ENCODE measurements at regions not wholly inside any gene's neighbourhood (a gene's known extent, or its start where the extent isn't known, plus 50 kb on each side); places are given as distances from the start of the nearest gene placed in this dataset.
"Not testable (repeated sequence)": the region's sequence is repeated elsewhere in the genome, so short reads cannot be mapped to it uniquely, and the experiment has no call there.

GRCh38 chr3:137110392-137110996 lies 152.7 kb downstream of the IL20RB start:
- Histone ChIP-seq H3K9ac (ENCODE audit: low read length in 5 of 5) (no peak overlapping the region), H3K36me3 (ENCODE audit: control insufficient read depth in 5 of 5, insufficient read depth in 5 of 5, low read length in 5 of 5) (no peaks in the 10 kb centered on the region), H3K9me3 (ENCODE audit: control insufficient read depth in 5 of 5, low read length in 5 of 5) (no peaks in the 10 kb centered on the region), H3K4me3 (ENCODE audit: low read depth in 1 of 5, low read length in 5 of 5) (no peak overlapping the region), H3K27me3 (ENCODE audit: control insufficient read depth in 5 of 5, insufficient read depth in 4 of 5, low read length in 5 of 5) (peaks cover 0 to 15% (median 5%) of the 10 kb centered on the region in 5 donors), H3K27ac (ENCODE audit: low read depth, low read length) (no peak overlapping the region), H3K4me1 (ENCODE audit: control insufficient read depth in 5 of 5, insufficient read depth in 5 of 5, low read length in 5 of 5) (peaks cover 0 to 5% (median 2%) of the 10 kb centered on the region in 5 donors)

GRCh38 chr3:137111497-137111896 lies 153.7 kb downstream of the IL20RB start:
- Histone ChIP-seq H3K9me3 (ENCODE audit: control insufficient read depth in 5 of 5, low read length in 5 of 5) (no peaks in the 10 kb centered on the region), H3K9ac (ENCODE audit: low read length in 5 of 5) (no peak overlapping the region), H3K4me1 (ENCODE audit: control insufficient read depth in 5 of 5, insufficient read depth in 5 of 5, low read length in 5 of 5) (no peaks in the 10 kb centered on the region), H3K27me3 (ENCODE audit: control insufficient read depth in 5 of 5, insufficient read depth in 4 of 5, low read length in 5 of 5) (peaks cover 0 to 15% (median 5%) of the 10 kb centered on the region in 5 donors), H3K27ac (ENCODE audit: low read depth, low read length) (no peak overlapping the region), H3K4me3 (ENCODE audit: low read depth in 1 of 5, low read length in 5 of 5) (no peak overlapping the region), H3K36me3 (ENCODE audit: control insufficient read depth in 5 of 5, insufficient read depth in 5 of 5, low read length in 5 of 5) (no peaks in the 10 kb centered on the region)

- Histone ChIP-seq H3K36me3 (ENCODE audit: control insufficient read depth in 5 of 5, insufficient read depth in 5 of 5, low read length in 5 of 5) (no peaks in the 10 kb centered on the region), H3K27me3 (ENCODE audit: control insufficient read depth in 5 of 5, insufficient read depth in 4 of 5, low read length in 5 of 5) (no peaks in the 10 kb centered on the region), H3K9me3 (ENCODE audit: control insufficient read depth in 5 of 5, low read length in 5 of 5) (no peaks in the 10 kb centered on the region), H3K27ac (ENCODE audit: low read depth, low read length) (no peak overlapping the region), H3K4me1 (ENCODE audit: control insufficient read depth in 5 of 5, insufficient read depth in 5 of 5, low read length in 5 of 5) (no peaks in the 10 kb centered on the region), H3K9ac (ENCODE audit: low read length in 5 of 5) (no peak overlapping the region), H3K4me3 (ENCODE audit: low read depth in 1 of 5, low read length in 5 of 5) (no peak overlapping the region)
Measured at GRCh38 chr3:137116619-137117018, 158.8 kb downstream of the IL20RB start.

GRCh38 chr3:137121704-137122314 lies 164.0 kb downstream of the IL20RB start:
- H3K36me3 ChIP-seq (ENCODE audit: control insufficient read depth in 5 of 5, insufficient read depth in 5 of 5, low read length in 5 of 5): no peaks in the 10 kb centered on the region
- no peaks in the 10 kb centered on the region for H3K9me3 ChIP-seq (ENCODE audit: control insufficient read depth in 5 of 5, low read length in 5 of 5)
- no peaks in the 10 kb centered on the region for H3K27me3 ChIP-seq (ENCODE audit: control insufficient read depth in 5 of 5, insufficient read depth in 4 of 5, low read length in 5 of 5)
- H3K9ac ChIP-seq (ENCODE audit: low read length in 5 of 5): no peak overlapping the region
- H3K27ac ChIP-seq (ENCODE audit: low read depth, low read length): no peak overlapping the region
- no peaks in the 10 kb centered on the region for H3K4me1 ChIP-seq (ENCODE audit: control insufficient read depth in 5 of 5, insufficient read depth in 5 of 5, low read length in 5 of 5)
- no peak overlapping the region for H3K4me3 ChIP-seq (ENCODE audit: low read depth in 1 of 5, low read length in 5 of 5)

GRCh38 chr3:137131081-137131480 lies 173.3 kb downstream of the IL20RB start:
- Histone ChIP-seq H3K36me3 (ENCODE audit: control insufficient read depth in 5 of 5, insufficient read depth in 5 of 5, low read length in 5 of 5) (no peaks in the 10 kb centered on the region), H3K4me3 (ENCODE audit: low read depth in 1 of 5, low read length in 5 of 5) (no peak overlapping the region), H3K27me3 (ENCODE audit: control insufficient read depth in 5 of 5, insufficient read depth in 4 of 5, low read length in 5 of 5) (peaks cover 0 to 5% (median 0%) of the 10 kb centered on the region in 5 donors), H3K4me1 (ENCODE audit: control insufficient read depth in 5 of 5, insufficient read depth in 5 of 5, low read length in 5 of 5) (no peaks in the 10 kb centered on the region), H3K27ac (ENCODE audit: low read depth, low read length) (no peak overlapping the region), H3K9me3 (ENCODE audit: control insufficient read depth in 5 of 5, low read length in 5 of 5) (no peaks in the 10 kb centered on the region), H3K9ac (ENCODE audit: low read length in 5 of 5) (no peak overlapping the region)

- Histone ChIP-seq H3K27ac (ENCODE audit: low read depth, low read length) (no peak overlapping the region), H3K4me3 (ENCODE audit: low read depth in 1 of 5, low read length in 5 of 5) (no peak overlapping the region), H3K27me3 (ENCODE audit: control insufficient read depth in 5 of 5, insufficient read depth in 4 of 5, low read length in 5 of 5) (peaks cover 0 to 5% (median 0%) of the 10 kb centered on the region in 5 donors), H3K36me3 (ENCODE audit: control insufficient read depth in 5 of 5, insufficient read depth in 5 of 5, low read length in 5 of 5) (no peaks in the 10 kb centered on the region), H3K9me3 (ENCODE audit: control insufficient read depth in 5 of 5, low read length in 5 of 5) (no peaks in the 10 kb centered on the region), H3K4me1 (ENCODE audit: control insufficient read depth in 5 of 5, insufficient read depth in 5 of 5, low read length in 5 of 5) (no peaks in the 10 kb centered on the region), H3K9ac (ENCODE audit: low read length in 5 of 5) (no peak overlapping the region)
Measured at GRCh38 chr3:137134431-137134830, 176.6 kb downstream of the IL20RB start.

GRCh38 chr3:137148406-137148805 lies 190.6 kb downstream of the IL20RB start:
- no peaks in the 10 kb centered on the region for H3K4me1 ChIP-seq (ENCODE audit: control insufficient read depth in 5 of 5, insufficient read depth in 5 of 5, low read length in 5 of 5)
- H3K27ac ChIP-seq (ENCODE audit: low read depth, low read length): no peak overlapping the region
- no peaks in the 10 kb centered on the region for H3K27me3 ChIP-seq (ENCODE audit: control insufficient read depth in 5 of 5, insufficient read depth in 4 of 5, low read length in 5 of 5)
- H3K4me3 ChIP-seq (ENCODE audit: low read depth in 1 of 5, low read length in 5 of 5): no peak overlapping the region
- H3K9ac ChIP-seq (ENCODE audit: low read length in 5 of 5): no peak overlapping the region
- no peaks in the 10 kb centered on the region for H3K9me3 ChIP-seq (ENCODE audit: control insufficient read depth in 5 of 5, low read length in 5 of 5)
- no peaks in the 10 kb centered on the region for H3K36me3 ChIP-seq (ENCODE audit: control insufficient read depth in 5 of 5, insufficient read depth in 5 of 5, low read length in 5 of 5)

GRCh38 chr3:137148917-137149316 lies 191.1 kb downstream of the IL20RB start:
- Histone ChIP-seq H3K4me3 (ENCODE audit: low read depth in 1 of 5, low read length in 5 of 5) (no peak overlapping the region), H3K36me3 (ENCODE audit: control insufficient read depth in 5 of 5, insufficient read depth in 5 of 5, low read length in 5 of 5) (no peaks in the 10 kb centered on the region), H3K9me3 (ENCODE audit: control insufficient read depth in 5 of 5, low read length in 5 of 5) (no peaks in the 10 kb centered on the region), H3K27me3 (ENCODE audit: control insufficient read depth in 5 of 5, insufficient read depth in 4 of 5, low read length in 5 of 5) (no peaks in the 10 kb centered on the region), H3K27ac (ENCODE audit: low read depth, low read length) (no peak overlapping the region), H3K4me1 (ENCODE audit: control insufficient read depth in 5 of 5, insufficient read depth in 5 of 5, low read length in 5 of 5) (no peaks in the 10 kb centered on the region), H3K9ac (ENCODE audit: low read length in 5 of 5) (no peak overlapping the region)

GRCh38 chr3:137150825-137151224 lies 193.0 kb downstream of the IL20RB start:
- no peak overlapping the region for H3K4me3 ChIP-seq (ENCODE audit: low read depth in 1 of 5, low read length in 5 of 5)
- no peak overlapping the region for H3K27ac ChIP-seq (ENCODE audit: low read depth, low read length)
- no peaks in the 10 kb centered on the region for H3K36me3 ChIP-seq (ENCODE audit: control insufficient read depth in 5 of 5, insufficient read depth in 5 of 5, low read length in 5 of 5)
- no peak overlapping the region for H3K9ac ChIP-seq (ENCODE audit: low read length in 5 of 5)
- H3K27me3 ChIP-seq (ENCODE audit: control insufficient read depth in 5 of 5, insufficient read depth in 4 of 5, low read length in 5 of 5): no peaks in the 10 kb centered on the region
- H3K4me1 ChIP-seq (ENCODE audit: control insufficient read depth in 5 of 5, insufficient read depth in 5 of 5, low read length in 5 of 5): no peaks in the 10 kb centered on the region
- no peaks in the 10 kb centered on the region for H3K9me3 ChIP-seq (ENCODE audit: control insufficient read depth in 5 of 5, low read length in 5 of 5)

- not testable (repeated sequence) for H3K27ac ChIP-seq (ENCODE audit: low read depth, low read length); H3K4me1 ChIP-seq (ENCODE audit: control insufficient read depth in 5 of 5, insufficient read depth in 5 of 5, low read length in 5 of 5); H3K36me3 ChIP-seq (ENCODE audit: control insufficient read depth in 5 of 5, insufficient read depth in 5 of 5, low read length in 5 of 5); H3K9ac ChIP-seq (ENCODE audit: low read length in 5 of 5); H3K27me3 ChIP-seq (ENCODE audit: control insufficient read depth in 5 of 5, insufficient read depth in 4 of 5, low read length in 5 of 5); H3K9me3 ChIP-seq (ENCODE audit: control insufficient read depth in 5 of 5, low read length in 5 of 5); H3K4me3 ChIP-seq (ENCODE audit: low read depth in 1 of 5, low read length in 5 of 5)
Measured at GRCh38 chr3:137153046-137153445, 195.3 kb downstream of the IL20RB start.
